ENCODE measurements at regions not wholly inside any gene's neighbourhood (a gene's known extent, or its start where the extent isn't known, plus 50 kb on each side); places are given as distances from the start of the nearest gene placed in this dataset.

- no peak for TF ChIP-seq CTCF (IDR thresholded peaks at IDR 0.05)
- TF ChIP-seq POLR2A (IDR thresholded peaks at IDR 0.05) = no peak
Measured at GRCh38 chr4:106512706-106513105, 144.1 kb upstream of the GIMD1 start.
